ENCODE measurements at regions not wholly inside any gene's neighbourhood (a gene's known extent, or its start where the extent isn't known, plus 50 kb on each side); places are given as distances from the start of the nearest gene placed in this dataset.

DNA sequence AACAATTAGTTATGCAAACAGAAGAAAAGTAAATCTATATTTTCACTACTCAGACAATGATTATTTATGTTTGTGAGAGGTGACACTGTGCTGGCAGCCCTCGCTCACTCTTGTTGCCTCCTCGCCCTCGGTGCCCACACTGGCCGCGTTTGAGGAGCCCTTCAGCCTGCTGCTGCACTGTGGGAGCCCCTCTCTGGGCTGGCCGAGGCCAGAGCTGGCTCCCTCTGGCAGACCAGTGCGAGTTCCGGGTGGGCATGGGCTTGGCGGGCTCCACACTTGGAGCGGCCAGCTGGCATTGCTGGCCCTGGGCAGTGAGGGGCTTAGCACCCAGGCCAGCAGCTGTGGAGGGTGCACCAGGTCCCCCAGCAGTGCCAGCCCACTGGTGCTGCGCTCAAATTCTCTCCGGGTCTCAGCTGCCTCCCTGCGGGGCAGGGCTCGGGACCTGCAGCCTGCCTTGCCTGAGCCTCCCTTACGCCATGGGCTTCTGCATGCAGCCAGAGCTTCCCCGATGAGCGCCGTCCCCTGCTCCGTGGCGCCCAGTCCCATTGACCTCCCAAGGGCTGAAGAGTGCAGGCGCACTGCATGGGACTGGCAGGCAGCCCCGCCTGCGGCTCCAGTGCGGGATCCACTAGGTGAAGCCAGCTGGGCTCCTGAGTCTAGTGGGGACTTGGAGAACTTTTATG, 902.6 kb downstream of the PDHA2 start:
- H3K4me3 ChIP-seq (ENCODE audit: low read depth, low read length), result no peak overlapping the region
- TF ChIP-seq, protein P1, sequence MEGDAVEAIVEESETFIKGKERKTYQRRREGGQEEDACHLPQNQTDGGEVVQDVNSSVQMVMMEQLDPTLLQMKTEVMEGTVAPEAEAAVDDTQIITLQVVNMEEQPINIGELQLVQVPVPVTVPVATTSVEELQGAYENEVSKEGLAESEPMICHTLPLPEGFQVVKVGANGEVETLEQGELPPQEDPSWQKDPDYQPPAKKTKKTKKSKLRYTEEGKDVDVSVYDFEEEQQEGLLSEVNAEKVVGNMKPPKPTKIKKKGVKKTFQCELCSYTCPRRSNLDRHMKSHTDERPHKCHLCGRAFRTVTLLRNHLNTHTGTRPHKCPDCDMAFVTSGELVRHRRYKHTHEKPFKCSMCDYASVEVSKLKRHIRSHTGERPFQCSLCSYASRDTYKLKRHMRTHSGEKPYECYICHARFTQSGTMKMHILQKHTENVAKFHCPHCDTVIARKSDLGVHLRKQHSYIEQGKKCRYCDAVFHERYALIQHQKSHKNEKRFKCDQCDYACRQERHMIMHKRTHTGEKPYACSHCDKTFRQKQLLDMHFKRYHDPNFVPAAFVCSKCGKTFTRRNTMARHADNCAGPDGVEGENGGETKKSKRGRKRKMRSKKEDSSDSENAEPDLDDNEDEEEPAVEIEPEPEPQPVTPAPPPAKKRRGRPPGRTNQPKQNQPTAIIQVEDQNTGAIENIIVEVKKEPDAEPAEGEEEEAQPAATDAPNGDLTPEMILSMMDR (conservative IDR thresholded peaks at IDR 0.05; ENCODE audit: low read depth, low read length), result no peak
- DNase-seq (ENCODE audit: low read depth), result no peak

GRCh38 chr4:96744676-96745075, 904.8 kb downstream of the PDHA2 start:
- H3K4me3 ChIP-seq (ENCODE audit: low read depth, low read length), result no peak overlapping the region
- DNase-seq (ENCODE audit: low read depth), result no peak
- TF ChIP-seq, protein P1 (conservative IDR thresholded peaks at IDR 0.05; ENCODE audit: low read depth, low read length), result no peak

DNA sequence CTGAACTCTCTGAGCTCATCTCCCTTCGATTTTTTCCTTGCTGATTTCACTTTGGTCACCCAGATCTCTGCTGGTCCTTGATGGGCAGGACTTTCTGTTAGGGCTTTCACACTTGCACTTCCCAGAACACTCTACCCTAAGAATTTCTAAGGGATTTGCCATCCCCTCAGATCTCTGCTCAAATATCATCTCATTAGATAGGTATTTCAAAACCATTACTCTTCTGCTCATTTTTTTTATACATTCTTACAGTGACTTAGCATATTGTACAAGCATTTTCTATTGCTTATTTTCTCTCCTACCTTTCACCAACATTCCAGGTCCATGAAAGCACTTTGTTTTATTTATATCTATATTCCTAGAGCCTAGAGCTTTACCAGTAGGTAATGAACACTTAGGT, 913.3 kb downstream of the PDHA2 start:
- TF ChIP-seq, protein P1 (conservative IDR thresholded peaks at IDR 0.05; ENCODE audit: low read depth, low read length), result no peak
- no peak for DNase-seq (ENCODE audit: low read depth)
- H3K4me3 ChIP-seq (ENCODE audit: low read depth, low read length), result no peak overlapping the region

GRCh38 chr4:96755569-96756484, 915.9 kb downstream of the PDHA2 start:
- H3K4me3 ChIP-seq (ENCODE audit: low read depth, low read length), result no peak overlapping the region
- TF ChIP-seq, protein P1 (conservative IDR thresholded peaks at IDR 0.05; ENCODE audit: low read depth, low read length), result no peak
- DNase-seq (ENCODE audit: low read depth), result no peak

GRCh38 chr4:96756584-96756983, 916.7 kb downstream of the PDHA2 start:
- TF ChIP-seq, protein P1 (conservative IDR thresholded peaks at IDR 0.05; ENCODE audit: low read depth, low read length), result no peak
- no peak for DNase-seq (ENCODE audit: low read depth)
- H3K4me3 ChIP-seq (ENCODE audit: low read depth, low read length), result no peak overlapping the region

- DNase-seq (ENCODE audit: low read depth), result no peak
- TF ChIP-seq, protein P1 (conservative IDR thresholded peaks at IDR 0.05; ENCODE audit: low read depth, low read length), result no peak
- H3K4me3 ChIP-seq (ENCODE audit: low read depth, low read length), result no peak overlapping the region
Observed at GRCh38 chr4:96763546-96763945, 923.7 kb downstream of the PDHA2 start.
